Ectodermal cell (in vitro differentiated cells): ENCODE measurements at regions not wholly inside any gene's neighbourhood (a gene's known extent, or its start where the extent isn't known, plus 50 kb on each side); places are given as distances from the start of the nearest gene placed in this dataset.
"Not testable (repeated sequence)": the region's sequence is repeated elsewhere in the genome, so short reads cannot be mapped to it uniquely, and the experiment has no call there.

Experiments
- H3K27ac ChIP-seq: 2 replicates; pipeline ENCODE4 v1.7.0; 2013; ENCODE audit warnings: mild to moderate bottlenecking, low read depth, low read length; ENCODE audit not compliant: insufficient read depth, poor library complexity, severe bottlenecking
- H3K27me3 ChIP-seq: 2 replicates; pipeline ENCODE4 v1.7.0; 2013; ENCODE audit warnings: mild to moderate bottlenecking, low read length; ENCODE audit not compliant: insufficient read depth, control insufficient read depth, poor library complexity, severe bottlenecking
- H3K36me3 ChIP-seq: one replicate; pipeline ENCODE4 v1.7.0; 2013; ENCODE audit warnings: low read length; ENCODE audit not compliant: control insufficient read depth, insufficient read depth
- H3K4me1 ChIP-seq: one replicate; pipeline ENCODE4 v1.7.0; 2013; ENCODE audit warnings: low read length; ENCODE audit not compliant: control insufficient read depth, insufficient read depth
- H3K4me3 ChIP-seq: 2 replicates; pipeline ENCODE4 v1.7.0; 2013; ENCODE audit warnings: low read depth, low read length, control low read depth; ENCODE audit not compliant: insufficient read depth
- H3K9me3 ChIP-seq: 2 replicates; pipeline ENCODE4 v1.7.0; 2013; ENCODE audit warnings: mild to moderate bottlenecking, low read length, moderate library complexity; ENCODE audit not compliant: control insufficient read depth
- WGBS, 2 experiments: methylation state at CpG; one replicate each; pipeline ENCODE4 v1.1.7; 2013; ENCODE audit warnings: missing lambda C conversion rate in 2 of 2; 5-methylcytosine and 5-hydroxymethylcytosine counted together

DNA sequence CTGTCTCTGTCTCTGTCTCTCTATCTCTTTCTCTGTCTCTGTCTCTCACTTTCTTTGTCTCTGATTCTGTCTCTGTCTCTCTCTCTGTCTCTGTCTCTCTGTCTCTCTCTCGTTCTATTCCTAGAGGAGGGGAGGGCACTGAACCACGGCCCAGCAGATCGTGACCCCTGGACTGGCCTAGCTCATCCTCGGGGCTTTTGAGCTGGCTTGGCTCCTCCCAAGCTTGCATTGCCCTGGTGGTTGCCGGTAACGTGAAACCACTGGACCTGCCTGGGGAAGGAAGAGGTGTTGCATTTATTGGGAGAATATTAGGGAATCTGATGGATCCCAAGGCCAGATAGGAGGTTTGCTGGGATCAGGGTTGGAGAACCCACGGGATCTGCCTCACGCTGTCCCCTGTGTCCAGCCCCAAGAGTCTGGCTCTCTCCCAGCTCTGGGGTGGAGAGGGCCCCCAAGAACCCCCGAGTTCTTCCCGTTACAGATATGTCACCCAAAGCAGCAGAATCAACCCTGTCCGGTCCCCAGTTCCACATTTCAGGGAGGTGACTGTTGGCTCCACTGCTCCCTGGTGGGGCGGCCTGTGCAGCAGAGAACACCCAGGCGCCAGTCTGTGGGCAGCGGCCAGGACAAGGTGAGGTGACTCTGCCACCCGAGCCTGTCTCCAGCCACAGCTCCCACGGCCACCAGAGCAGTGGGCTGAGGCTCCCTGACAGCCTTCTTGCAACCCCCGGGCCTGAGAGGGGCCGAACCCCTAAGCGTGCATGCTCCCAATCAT is 228.3 kb downstream of the TTLL2 start:
- no peaks in the 10 kb centered on the region for H3K27me3 ChIP-seq
- peaks cover 1% of the 10 kb centered on the region for H3K4me1 ChIP-seq
- H3K27ac ChIP-seq: no peak overlapping the region
- no peaks in the 10 kb centered on the region for H3K36me3 ChIP-seq
- H3K4me3 ChIP-seq: no peak overlapping the region
- WGBS, 2 experiments: 86 to 87% methylated on average over 19 of the region's 19 CpGs
- no peaks in the 10 kb centered on the region for H3K9me3 ChIP-seq

DNA sequence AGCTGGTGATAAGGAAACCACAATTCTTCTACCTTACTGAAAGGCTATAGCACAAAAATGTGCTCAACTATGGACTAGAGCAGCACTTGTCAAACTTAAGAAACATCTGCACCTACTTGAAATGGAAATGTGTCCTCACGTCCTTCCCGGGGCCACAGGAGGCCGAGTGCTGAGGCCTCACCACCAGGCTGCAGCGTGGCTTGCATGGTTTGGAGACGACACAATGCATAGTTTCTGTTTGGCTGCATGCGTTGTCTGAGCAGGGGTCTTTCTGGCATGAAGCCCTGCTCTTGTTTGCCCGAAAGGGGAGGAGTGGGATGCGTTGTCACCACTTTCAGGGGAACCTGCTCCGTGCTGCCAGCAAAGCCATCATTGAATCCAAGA is 228.8 kb downstream of the TTLL2 start:
- H3K9me3 ChIP-seq: no peaks in the 10 kb centered on the region
- H3K27ac ChIP-seq: no peak overlapping the region
- peaks cover 5% of the 10 kb centered on the region for H3K4me1 ChIP-seq
- no peak overlapping the region for H3K4me3 ChIP-seq
- H3K36me3 ChIP-seq: no peaks in the 10 kb centered on the region
- WGBS, 2 experiments: 86 to 90% methylated on average over 9 of the region's 9 CpGs
- H3K27me3 ChIP-seq: no peaks in the 10 kb centered on the region

DNA sequence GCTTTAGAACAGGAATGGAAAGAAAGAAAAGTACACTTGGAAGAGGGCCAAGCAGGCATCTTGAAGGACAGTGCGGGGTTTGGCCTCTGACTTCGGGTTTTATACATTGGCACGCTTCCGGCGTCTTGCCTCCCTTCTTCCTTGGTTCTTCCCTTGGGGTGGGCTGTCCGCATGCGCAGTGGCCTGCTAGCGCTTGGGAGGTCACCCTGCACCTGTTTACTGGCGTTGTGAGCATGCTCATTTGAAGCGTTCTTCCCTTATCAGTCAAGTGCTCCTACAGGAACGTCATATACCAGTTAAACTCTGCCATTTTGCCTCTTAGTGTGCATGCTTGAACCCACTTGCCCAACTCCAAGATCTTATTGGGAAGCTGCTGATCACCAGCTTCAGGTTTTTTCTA is 230.0 kb downstream of the TTLL2 start:
- Histone ChIP-seq H3K4me1 (peaks cover 9% of the 10 kb centered on the region), H3K9me3 (no peaks in the 10 kb centered on the region), H3K36me3 (no peaks in the 10 kb centered on the region), H3K27ac (no peak overlapping the region), H3K4me3 (no peak overlapping the region), H3K27me3 (no peaks in the 10 kb centered on the region)
- 94 to 97% methylated on average over 11 of the region's 11 CpGs for WGBS, 2 experiments

DNA sequence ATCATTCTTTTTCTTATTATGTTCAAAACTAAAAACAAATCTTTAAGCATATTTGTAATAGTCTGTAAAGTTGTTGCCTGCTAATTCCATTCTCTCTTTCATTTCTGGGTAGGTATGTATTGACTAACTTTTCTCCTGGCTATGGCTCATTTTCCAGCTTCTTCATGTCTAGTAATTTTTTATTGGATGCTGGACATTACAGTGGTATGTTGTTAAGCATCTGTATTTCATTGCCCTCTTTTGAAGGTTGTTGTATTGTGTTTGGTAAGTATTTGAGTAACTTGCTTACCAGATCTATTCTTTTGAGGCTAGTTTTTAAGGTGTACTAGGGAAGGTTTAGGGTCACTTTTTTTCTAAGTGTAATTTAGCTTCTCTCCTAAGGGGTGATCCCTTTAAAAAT is 230.9 kb downstream of the TTLL2 start:
- H3K27me3 ChIP-seq: no peaks in the 10 kb centered on the region
- no peaks in the 10 kb centered on the region for H3K9me3 ChIP-seq
- no peak overlapping the region for H3K4me3 ChIP-seq
- H3K4me1 ChIP-seq: peaks cover 12% of the 10 kb centered on the region
- no peaks in the 10 kb centered on the region for H3K36me3 ChIP-seq
- H3K27ac ChIP-seq: no peak overlapping the region

DNA sequence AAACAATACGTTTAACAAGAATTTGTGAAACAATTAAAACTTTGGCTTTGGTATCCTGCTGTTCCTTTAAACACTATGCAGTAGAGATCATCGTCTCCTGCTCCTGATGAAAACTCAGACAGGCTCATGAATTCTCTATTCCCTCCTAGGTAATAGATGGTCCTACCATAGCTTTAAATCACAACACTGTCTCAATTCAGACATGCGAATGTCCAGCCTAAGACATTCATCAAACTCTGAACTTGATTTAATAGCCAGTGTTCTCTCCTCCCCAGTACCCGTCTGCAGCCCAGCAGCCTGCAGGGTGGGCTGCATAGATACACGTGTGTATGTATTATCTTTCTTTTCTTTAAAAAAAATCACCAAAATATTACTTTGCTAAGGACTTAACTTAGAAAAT is 232.8 kb downstream of the TTLL2 start:
- Histone ChIP-seq H3K4me3 (no peak overlapping the region), H3K4me1 (peaks cover 12% of the 10 kb centered on the region), H3K27ac (no peak overlapping the region), H3K27me3 (no peaks in the 10 kb centered on the region), H3K36me3 (no peaks in the 10 kb centered on the region), H3K9me3 (no peaks in the 10 kb centered on the region)
- WGBS, 2 experiments: 94 to 97% methylated on average over 5 of the region's 5 CpGs

DNA sequence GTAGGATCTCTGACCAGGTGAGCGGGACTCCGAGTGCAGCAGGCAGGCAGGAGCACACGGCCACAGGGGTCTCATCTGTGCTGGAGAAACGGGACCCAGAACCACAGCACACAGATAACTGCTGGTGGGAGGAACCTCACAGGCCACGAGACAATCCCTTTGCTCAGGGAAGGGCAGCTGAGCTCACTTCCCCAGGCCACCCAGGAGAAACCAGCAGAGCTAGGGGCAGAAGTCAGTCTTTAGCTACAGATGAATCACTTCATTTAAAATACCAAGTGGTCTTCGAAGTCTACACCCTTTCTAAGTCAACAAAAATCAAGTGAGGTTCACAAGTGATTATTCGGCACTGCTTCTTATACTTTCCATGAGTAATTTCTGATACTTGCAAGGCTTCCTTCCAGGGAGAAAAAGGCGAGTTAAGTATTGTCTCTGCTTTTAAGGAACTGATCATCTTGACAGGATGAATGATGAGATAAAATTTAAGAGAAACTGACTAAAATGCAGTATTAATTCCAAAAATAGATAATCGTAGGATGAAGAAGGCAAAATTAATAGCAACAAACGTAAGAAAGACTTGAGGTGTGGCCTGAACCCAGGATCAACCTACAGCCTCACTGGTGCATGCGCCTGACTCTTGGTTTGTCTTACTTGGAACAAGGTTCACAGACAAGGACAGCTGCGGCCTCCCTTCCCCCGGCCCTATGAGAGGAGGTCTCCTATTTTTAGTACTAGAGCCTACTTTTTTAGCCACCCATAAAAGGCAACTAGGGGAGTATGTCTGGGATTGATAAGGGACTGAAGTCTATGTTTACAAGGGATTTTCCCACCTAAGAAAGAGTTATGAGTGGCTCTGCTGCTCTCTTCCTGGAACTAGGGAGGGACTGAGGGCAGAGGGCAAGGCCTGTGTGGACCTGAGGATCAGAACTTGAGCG is 233.6 kb downstream of the TTLL2 start:
- Histone ChIP-seq H3K4me3 (no peak overlapping the region), H3K9me3 (no peaks in the 10 kb centered on the region), H3K27ac (no peak overlapping the region), H3K36me3 (no peaks in the 10 kb centered on the region), H3K4me1 (peaks cover 12% of the 10 kb centered on the region), H3K27me3 (no peaks in the 10 kb centered on the region)
- WGBS, 2 experiments: 92% methylated on average over 14 of the region's 14 CpGs

DNA sequence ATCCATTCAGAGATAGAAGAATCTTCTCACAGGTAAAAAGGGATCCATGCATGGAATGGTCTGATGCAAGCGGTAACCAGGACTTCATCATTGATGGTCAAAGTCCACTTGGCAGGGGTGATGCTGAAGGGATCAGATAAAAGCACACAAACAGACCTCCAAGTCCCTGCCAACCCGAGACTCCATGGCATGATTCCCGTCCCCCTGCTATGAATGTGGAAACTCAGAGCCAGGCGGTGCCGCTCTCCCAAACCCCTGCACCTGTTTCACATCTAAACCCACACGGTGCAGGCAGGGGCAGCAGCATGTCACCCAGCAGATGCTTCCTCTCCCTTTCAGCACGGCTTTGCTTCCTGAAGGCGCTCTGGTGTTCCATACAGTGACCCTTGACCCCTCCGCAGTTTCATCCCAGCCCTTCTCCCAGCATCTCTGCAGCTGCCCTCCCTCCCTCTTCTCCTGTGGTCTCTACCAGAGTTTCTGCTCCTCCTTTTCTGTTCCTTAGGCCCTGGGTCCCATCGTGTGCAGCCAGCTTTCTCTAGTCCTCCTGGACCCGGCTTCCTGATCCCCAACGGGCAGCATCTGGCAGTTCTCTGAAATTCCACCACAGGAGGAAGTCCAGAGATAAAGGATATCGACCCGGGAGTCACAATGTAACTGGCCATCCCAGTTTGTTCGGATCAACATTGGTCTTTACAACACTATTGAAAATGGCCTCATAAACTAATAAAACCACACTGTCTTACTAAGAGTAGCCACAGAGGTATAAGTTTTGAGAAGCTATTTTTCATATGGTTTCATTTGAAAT is 235.0 kb downstream of the TTLL2 start:
- Histone ChIP-seq H3K27me3 (no peaks in the 10 kb centered on the region), H3K4me3 (no peak overlapping the region), H3K4me1 (peaks cover 12% of the 10 kb centered on the region), H3K27ac (no peak overlapping the region), H3K36me3 (no peaks in the 10 kb centered on the region), H3K9me3 (no peaks in the 10 kb centered on the region)
- WGBS, 2 experiments: 78 to 81% methylated on average over 15 of the region's 15 CpGs

DNA sequence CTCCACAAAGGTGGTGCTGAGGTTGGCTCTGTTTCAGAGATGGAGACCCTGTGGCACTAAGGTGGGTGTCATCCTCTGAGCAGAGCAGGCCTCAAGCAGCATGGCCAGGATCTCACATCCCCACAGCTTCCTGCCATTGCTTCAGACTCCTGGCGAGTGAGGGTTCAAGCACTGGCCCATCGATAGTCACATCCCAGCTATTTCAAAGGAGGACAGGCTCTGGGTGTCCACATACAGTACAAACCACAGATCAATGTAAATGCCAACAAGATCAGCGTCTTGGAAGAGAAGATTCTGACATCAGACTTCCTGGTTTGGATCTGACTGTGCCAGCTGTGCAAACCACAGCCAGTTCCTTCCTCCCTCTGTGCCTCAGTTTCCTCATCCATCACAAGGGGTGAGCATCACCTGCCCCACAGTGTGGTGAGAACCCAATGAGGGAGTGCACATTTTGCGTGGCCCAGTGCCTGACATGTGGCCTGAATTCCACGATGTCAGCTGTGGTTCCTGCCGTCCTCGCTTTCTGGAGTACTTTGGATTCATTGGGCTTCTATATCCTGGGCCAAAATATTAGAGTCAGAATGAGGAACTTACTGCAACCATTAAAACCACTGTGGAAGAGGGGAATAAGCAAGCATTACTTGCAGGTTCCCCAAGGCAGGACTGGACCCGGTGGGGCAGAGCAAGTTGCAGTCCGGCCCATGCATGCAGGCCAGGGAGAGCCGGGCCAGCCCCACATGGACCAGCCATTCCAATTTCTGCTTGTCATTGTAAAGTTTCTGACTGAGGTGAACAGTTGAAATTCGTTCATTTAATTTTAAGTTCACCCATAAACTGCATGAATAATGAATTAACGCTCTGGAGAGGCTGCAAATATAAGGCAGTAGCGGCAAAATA is 236.0 kb downstream of the TTLL2 start:
- no peak overlapping the region for H3K4me3 ChIP-seq
- H3K27ac ChIP-seq: no peak overlapping the region
- H3K9me3 ChIP-seq: no peaks in the 10 kb centered on the region
- no peaks in the 10 kb centered on the region for H3K36me3 ChIP-seq
- 95 to 97% methylated on average over 13 of the region's 13 CpGs for WGBS, 2 experiments
- H3K27me3 ChIP-seq: no peaks in the 10 kb centered on the region
- peaks cover 12% of the 10 kb centered on the region for H3K4me1 ChIP-seq

DNA sequence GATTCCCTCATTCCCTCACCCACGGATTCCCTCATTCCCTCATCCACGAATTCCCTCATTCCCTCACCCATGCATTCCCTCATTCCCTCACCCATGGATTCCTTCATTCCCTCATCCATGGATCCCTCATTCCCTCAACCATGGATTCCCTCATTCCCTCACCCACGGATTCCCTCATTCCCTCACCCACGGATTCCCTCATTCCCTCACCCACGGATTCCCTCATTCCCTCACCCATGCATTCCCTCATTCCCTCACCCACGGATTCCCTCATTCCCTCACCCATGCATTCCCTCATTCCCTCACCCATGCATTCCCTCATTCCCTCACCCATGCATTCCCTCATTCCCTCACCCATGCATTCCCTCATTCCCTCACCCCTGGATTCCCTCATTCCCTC is 238.0 kb downstream of the TTLL2 start:
- 77 to 85% methylated on average over 6 of the region's 6 CpGs for WGBS, 2 experiments

More for the DNA sequence above, 238.0 kb downstream of the TTLL2 start:
- not testable (repeated sequence) for H3K9me3 ChIP-seq, H3K27me3 ChIP-seq, H3K36me3 ChIP-seq, H3K4me3 ChIP-seq, H3K27ac ChIP-seq
- H3K4me1 ChIP-seq: peaks cover 17% of the 10 kb centered on the region
